Prostate gland (tissue), 2 donors: ENCODE measurements at regions not wholly inside any gene's neighbourhood (a gene's known extent, or its start where the extent isn't known, plus 50 kb on each side); places are given as distances from the start of the nearest gene placed in this dataset.

ENCODE experiments used
- CTCF ChIP-seq, 4 experiments: fragments of 200-600 bp in 2 of 4; fragments of 450-650 bp in 2 of 4; sonication (generic) in 2 of 4; IDR thresholded peaks; 1 replicate in 3 of 4; 2 replicates in 1 of 4; pipeline ENCODE4 v1.5.1; 2016 to 2019; ENCODE audit warnings: antibody characterized with exemption in 4 of 4, mild to moderate bottlenecking in 2 of 4, moderate library complexity in 2 of 4
- POLR2A ChIP-seq: fragments of 450-650 bp; IDR thresholded peaks from one replicate; pipeline ENCODE4 v1.6.1; 2016; ENCODE audit warnings: antibody characterized with exemption, mild to moderate bottlenecking
- POLR2AphosphoS5 ChIP-seq: sonication (generic); formaldehyde crosslinking; IDR thresholded peaks from one replicate; pipeline ENCODE4 v1.6.1; 2017; ENCODE audit warnings: antibody characterized with exemption

- TF ChIP-seq CTCF (IDR thresholded peaks at IDR 0.05), result no peak
- no peak for TF ChIP-seq POLR2A
- TF ChIP-seq POLR2AphosphoS5, result no peak
These were observed 151.7 kb downstream of the OR2B2 start for GRCh38 chr6:27760464-27760863.
